ENCODE measurements at regions not wholly inside any gene's neighbourhood (a gene's known extent, or its start where the extent isn't known, plus 50 kb on each side); places are given as distances from the start of the nearest gene placed in this dataset.

DNA sequence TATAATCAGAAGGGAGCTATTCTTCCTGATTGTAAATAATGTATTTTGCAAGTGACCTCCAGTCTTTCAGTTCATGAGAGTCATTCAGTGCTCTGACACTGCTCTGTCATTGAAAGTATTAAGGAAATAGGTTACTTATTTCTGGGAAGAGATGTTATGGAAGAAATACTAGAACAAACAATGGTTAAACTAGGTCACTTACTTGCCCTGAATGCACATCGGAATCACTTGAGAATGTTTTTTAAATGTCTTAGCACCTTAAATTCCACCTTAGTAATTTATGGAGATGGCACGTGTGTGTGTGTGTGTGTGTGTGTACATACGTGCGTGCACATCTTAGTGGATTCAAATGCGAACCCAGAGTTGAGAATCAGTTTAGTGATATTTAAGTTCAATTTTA, 126.6 kb upstream of the KCNH7 start:
- TF ChIP-seq, protein P1, sequence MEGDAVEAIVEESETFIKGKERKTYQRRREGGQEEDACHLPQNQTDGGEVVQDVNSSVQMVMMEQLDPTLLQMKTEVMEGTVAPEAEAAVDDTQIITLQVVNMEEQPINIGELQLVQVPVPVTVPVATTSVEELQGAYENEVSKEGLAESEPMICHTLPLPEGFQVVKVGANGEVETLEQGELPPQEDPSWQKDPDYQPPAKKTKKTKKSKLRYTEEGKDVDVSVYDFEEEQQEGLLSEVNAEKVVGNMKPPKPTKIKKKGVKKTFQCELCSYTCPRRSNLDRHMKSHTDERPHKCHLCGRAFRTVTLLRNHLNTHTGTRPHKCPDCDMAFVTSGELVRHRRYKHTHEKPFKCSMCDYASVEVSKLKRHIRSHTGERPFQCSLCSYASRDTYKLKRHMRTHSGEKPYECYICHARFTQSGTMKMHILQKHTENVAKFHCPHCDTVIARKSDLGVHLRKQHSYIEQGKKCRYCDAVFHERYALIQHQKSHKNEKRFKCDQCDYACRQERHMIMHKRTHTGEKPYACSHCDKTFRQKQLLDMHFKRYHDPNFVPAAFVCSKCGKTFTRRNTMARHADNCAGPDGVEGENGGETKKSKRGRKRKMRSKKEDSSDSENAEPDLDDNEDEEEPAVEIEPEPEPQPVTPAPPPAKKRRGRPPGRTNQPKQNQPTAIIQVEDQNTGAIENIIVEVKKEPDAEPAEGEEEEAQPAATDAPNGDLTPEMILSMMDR (IDR thresholded peaks at IDR 0.05; ENCODE audit: insufficient read depth, low read depth, low read length), result no peak
- DNase-seq (ENCODE audit: low read depth), result no peak
- H3K4me3 ChIP-seq (ENCODE audit: low read depth, low read length), result no peak overlapping the region

DNA sequence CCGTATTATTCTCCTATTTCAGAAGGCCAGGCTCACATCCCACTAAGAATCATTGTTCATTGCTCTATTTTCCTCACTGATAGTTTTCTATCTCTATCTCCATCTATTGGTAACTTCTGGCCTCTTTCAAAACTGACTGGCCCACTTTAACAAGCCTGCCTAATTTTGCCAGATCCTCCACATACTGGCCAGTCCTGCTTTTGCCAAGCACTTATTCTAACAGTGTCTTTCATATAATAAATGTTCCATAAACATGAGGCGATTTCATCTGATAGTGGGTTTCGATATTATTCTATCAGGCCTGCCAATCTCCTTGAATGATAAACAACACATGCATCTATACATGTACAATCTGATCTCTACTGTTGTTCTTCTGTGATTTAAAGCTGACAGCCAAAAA, 125.9 kb upstream of the KCNH7 start:
- TF ChIP-seq, protein P1 (IDR thresholded peaks at IDR 0.05; ENCODE audit: insufficient read depth, low read depth, low read length), result no peak
- H3K4me3 ChIP-seq (ENCODE audit: low read depth, low read length), result no peak overlapping the region
- no peak for DNase-seq (ENCODE audit: low read depth)

GRCh38 chr2:162963156-162963555, 124.6 kb upstream of the KCNH7 start:
- no peak for DNase-seq (ENCODE audit: low read depth)
- TF ChIP-seq, protein P1 (IDR thresholded peaks at IDR 0.05; ENCODE audit: insufficient read depth, low read depth, low read length), result no peak
- no peak overlapping the region for H3K4me3 ChIP-seq (ENCODE audit: low read depth, low read length)

GRCh38 chr2:162945785-162946184, 107.2 kb upstream of the KCNH7 start:
- no peak for DNase-seq (ENCODE audit: low read depth)
- TF ChIP-seq, protein P1 (IDR thresholded peaks at IDR 0.05; ENCODE audit: insufficient read depth, low read depth, low read length), result no peak

GRCh38 chr2:162938387-162938786, 99.8 kb upstream of the KCNH7 start:
- no peak overlapping the region for H3K4me3 ChIP-seq (ENCODE audit: low read depth, low read length)
- TF ChIP-seq, protein P1 (IDR thresholded peaks at IDR 0.05; ENCODE audit: insufficient read depth, low read depth, low read length), result no peak
- no peak for DNase-seq (ENCODE audit: low read depth)

More at GRCh38 chr2:162945785-162946184, 107.2 kb upstream of the KCNH7 start:
- no peak overlapping the region for H3K4me3 ChIP-seq (ENCODE audit: low read depth, low read length)

DNA sequence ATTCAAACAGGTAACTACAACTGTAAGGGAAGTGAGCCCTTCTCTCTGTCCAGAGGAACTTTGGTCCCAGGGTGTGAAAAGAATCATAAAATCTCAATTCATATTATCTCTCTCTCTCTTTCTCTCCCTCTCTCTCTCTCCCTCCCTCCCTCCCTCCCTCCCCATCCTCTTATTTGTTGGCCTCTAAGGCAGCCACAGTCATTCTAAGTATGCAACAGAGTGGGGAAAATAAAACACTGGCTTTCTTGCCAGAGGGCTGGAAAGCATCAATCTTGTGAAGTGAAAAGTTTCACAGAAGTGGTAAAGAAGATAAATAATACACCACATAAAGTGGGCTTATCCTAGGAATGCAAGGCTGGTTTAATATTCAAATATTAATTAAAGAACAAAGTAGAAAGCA, 95.6 kb upstream of the KCNH7 start:
- TF ChIP-seq, protein P1 (IDR thresholded peaks at IDR 0.05; ENCODE audit: insufficient read depth, low read depth, low read length), result no peak
- H3K4me3 ChIP-seq (ENCODE audit: low read depth, low read length), result no peak overlapping the region
- no peak for DNase-seq (ENCODE audit: low read depth)

GRCh38 chr2:162932416-162932815, 93.8 kb upstream of the KCNH7 start:
- TF ChIP-seq, protein P1 (IDR thresholded peaks at IDR 0.05; ENCODE audit: insufficient read depth, low read depth, low read length), result no peak
- no peak for DNase-seq (ENCODE audit: low read depth)
- H3K4me3 ChIP-seq (ENCODE audit: low read depth, low read length), result no peak overlapping the region
